ENCODE measurements at regions not wholly inside any gene's neighbourhood (a gene's known extent, or its start where the extent isn't known, plus 50 kb on each side); places are given as distances from the start of the nearest gene placed in this dataset.

DNA sequence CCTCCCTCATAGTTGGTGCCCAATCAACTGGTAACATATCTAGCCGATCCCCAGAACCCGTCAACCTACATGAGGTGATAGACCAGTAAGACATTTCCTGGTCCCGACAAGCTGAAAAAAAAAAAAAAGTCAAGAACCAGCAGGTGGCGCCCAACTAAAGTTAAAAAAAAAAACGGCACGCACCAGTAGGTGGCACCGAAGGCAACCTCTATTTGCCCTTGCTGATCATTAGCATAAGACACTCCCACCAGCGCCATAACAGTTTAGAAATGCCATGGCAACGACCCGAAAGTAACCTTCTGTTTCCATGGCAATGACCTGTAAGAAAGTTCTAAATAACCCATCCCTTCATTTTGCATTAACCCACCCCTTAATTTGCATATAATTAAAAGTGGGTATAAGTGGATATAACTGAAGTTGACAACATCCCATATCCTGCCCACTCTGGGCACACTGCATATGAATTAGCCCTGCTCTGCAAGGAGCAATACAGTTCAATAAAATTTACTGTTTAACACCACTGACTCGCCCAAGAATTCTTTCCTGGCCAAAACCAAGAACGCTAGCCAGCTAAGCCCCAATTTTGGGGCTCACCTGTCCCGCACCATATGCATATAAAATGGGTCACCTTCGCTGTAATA, 83.9 kb upstream of the SPANXB1 start:
- TF ChIP-seq, protein P1, sequence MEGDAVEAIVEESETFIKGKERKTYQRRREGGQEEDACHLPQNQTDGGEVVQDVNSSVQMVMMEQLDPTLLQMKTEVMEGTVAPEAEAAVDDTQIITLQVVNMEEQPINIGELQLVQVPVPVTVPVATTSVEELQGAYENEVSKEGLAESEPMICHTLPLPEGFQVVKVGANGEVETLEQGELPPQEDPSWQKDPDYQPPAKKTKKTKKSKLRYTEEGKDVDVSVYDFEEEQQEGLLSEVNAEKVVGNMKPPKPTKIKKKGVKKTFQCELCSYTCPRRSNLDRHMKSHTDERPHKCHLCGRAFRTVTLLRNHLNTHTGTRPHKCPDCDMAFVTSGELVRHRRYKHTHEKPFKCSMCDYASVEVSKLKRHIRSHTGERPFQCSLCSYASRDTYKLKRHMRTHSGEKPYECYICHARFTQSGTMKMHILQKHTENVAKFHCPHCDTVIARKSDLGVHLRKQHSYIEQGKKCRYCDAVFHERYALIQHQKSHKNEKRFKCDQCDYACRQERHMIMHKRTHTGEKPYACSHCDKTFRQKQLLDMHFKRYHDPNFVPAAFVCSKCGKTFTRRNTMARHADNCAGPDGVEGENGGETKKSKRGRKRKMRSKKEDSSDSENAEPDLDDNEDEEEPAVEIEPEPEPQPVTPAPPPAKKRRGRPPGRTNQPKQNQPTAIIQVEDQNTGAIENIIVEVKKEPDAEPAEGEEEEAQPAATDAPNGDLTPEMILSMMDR (IDR thresholded peaks at IDR 0.05; ENCODE audit: low read depth, low read length), result peak; percentile 65
- peak; percentile 29 for DNase-seq (ENCODE audit: extremely low read depth, low read depth)

DNA sequence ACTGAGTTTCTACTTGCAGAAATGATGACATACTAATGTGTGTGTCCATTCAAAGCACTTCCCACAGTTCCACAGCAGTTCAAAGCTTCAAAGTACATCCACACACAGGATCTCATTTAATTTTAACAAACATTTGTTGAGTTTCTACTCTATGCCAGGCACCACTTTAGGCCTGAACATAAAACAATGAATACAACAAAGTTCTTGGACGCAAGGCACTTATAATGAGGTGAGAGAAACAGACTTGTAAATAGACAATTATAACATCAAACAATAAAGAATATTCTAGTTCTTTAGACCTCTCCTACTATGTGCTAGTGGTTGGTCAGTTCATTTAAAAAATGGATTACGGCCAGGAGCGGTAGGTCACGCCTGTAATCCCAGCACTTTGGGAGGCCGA, 82.0 kb upstream of the SPANXB1 start:
- DNase-seq (ENCODE audit: extremely low read depth, low read depth), result no peak
- TF ChIP-seq, protein P1 (IDR thresholded peaks at IDR 0.05; ENCODE audit: low read depth, low read length), result no peak

DNA sequence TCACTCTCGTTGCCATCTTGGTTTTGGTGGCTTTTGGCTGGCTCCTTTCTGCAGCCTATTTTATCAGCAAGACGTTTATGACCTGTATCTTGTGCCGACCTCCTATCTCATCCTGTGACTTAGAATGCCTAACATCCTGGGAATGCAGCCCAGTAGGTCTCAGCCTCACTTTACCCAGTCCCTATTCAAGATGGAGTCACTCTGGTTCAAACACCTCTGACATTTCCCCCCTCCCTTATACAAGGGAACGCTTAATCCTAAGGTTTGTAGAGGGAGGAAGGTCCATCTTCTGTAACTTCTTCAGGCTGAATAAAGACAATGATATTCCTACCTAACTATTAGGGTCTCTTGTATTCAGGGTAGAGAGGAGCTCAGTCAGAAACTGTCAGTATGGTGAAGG, 79.3 kb upstream of the SPANXB1 start:
- TF ChIP-seq, protein P1 (IDR thresholded peaks at IDR 0.05; ENCODE audit: low read depth, low read length), result no peak
- DNase-seq (ENCODE audit: extremely low read depth, low read depth), result no peak

DNA sequence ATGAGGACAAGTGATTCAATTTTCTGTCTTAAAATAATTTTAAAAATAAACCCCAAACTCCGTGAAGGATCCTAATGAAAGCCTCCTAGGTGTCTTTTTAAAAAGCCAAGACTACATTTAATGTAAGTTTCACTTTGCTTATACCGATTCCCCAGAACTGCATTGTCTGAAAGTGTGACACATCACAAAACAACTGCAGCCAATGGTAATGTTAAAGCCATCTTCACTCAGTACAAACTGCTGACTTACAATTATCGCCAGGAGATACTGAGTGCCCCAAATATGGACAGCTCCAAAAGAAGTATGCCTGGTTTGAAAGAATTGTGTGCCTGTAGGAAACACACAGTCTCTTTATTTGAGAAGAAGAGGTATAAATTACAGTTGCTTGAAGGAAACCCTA, 73.7 kb upstream of the SPANXB1 start:
- no peak for DNase-seq (ENCODE audit: extremely low read depth, low read depth)
- TF ChIP-seq, protein P1 (IDR thresholded peaks at IDR 0.05; ENCODE audit: low read depth, low read length), result no peak

DNA sequence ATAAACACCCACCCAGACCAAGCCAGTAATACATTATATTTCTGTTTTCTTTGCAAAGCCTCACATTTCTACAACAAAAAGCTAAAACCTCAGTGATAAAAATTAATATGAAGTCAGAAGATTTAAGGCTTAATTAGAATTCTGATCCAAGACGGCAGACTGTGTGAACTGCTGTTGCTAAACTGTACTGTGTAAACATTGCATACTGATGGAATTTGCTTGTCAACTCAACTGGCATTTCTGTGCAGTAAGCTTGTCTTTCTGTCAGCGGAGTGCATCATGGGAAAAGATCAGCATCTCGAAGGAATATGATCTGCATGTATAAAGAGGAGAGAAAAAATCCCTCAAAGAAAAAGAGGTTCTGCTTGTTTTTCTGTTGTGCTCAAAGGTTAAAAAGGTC, 69.4 kb upstream of the SPANXB1 start:
- DNase-seq (ENCODE audit: extremely low read depth, low read depth), result no peak
- TF ChIP-seq, protein P1 (IDR thresholded peaks at IDR 0.05; ENCODE audit: low read depth, low read length), result no peak

DNA sequence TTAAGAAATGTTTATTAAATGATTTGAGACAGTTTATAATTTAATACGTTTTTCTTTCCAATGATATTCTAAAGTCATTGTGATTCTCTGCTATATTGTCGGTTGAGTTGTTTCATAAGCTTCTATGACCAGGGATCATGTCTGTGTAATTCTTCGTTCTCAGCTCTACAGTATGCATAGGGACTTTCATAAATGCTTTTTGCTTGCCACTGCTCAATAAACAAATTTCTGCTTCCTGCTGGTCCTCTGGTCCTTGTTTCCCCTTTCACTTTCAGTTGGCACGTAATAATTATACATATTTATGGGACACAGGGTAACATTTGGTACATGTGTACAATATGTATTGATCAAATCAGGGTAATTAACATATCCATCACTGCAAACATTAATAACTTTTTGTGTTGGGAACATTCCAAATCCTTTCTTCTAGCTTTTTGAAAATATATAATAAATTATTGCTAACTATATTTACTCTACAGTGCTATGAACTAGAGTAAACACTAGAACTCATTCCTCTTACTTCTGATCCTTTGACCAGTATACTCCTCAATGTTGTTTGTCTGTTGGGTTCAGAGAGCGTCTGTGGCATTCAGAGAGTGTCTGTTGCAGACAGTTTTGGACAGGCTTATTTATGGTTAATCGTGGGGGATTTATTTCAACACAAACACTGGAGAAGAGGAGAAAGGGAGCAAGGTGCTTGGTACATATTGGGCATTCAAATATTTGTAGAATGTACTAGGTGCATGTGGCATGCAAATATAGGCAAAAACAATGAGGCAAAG, 68.3 kb upstream of the SPANXB1 start:
- TF ChIP-seq, protein P1 (IDR thresholded peaks at IDR 0.05; ENCODE audit: low read depth, low read length), result no peak
- no peak for DNase-seq (ENCODE audit: extremely low read depth, low read depth)

DNA sequence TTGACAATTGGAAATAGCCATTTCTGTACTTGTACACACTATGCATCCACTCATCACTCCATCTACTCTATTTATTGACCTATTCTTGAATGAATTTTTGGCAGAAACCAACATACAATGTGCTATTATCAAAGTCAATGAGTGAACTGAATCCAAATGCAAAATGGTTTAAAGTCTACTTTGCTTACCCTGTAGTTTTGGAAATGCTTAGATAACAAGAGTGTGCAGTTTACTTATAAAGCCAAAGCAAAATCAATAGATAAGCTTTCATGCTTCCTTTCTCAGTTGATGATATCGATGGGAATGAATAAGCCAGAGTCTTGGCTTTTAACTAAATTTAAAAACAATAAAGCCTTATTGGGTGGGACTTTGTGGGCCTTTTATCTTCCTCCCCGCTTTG, 58.9 kb upstream of the SPANXB1 start:
- DNase-seq (ENCODE audit: extremely low read depth, low read depth), result no peak
- TF ChIP-seq, protein P1 (IDR thresholded peaks at IDR 0.05; ENCODE audit: low read depth, low read length), result no peak
